ENCODE measurements at regions not wholly inside any gene's neighbourhood (a gene's known extent, or its start where the extent isn't known, plus 50 kb on each side); places are given as distances from the start of the nearest gene placed in this dataset.

DNA sequence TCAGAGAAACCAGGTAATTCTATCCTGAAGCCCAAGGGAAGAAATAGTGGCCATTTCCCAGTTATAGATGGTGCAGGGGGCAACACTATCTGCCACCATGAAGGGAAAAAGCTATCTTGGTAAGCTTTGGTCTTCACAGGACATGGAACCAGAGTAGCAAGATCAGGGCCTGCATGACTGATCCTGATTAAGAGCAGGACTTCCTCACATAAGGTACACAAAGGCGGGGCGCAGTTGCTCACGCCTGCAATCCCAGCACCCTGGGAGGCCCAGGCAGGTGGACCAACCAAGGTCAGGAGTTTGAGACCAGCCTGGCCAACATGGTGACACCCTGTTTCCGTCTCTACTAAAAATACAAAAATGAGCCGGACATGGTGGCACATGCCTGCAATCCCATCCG is 148.4 kb upstream of the USP9X start:
- Histone ChIP-seq H3K27ac (peak overlapping the region in 1 of 2 experiments; percentile 44; a peak in 3 of 6 replicates), H3K4me3 (no peak overlapping the region), H3K4me2 (no peak overlapping the region), H3K9me3 (no peaks in the 10 kb centered on the region), H3K4me1 (peaks cover 30% of the 10 kb centered on the region)
- ChIA-PET POLR2A (no interaction called here), CTCF (interaction anchor here (0.8 kb wide), 1 partner anchor 180 kb away, joined by 3 read pairs; no protein-coding TSS in a partner anchor)
- DNase-seq (ENCODE audit: low read depth in 1 of 2, low spot score in 1 of 2), result peak in 1 of 2 experiments; percentile 26
- TF ChIP-seq FOSL2 (IDR thresholded peaks at IDR 0.05) (no peak), FOSL2 (CRISPR knock-in tag; IDR thresholded peaks at IDR 0.05) (no peak), RARB (CRISPR knock-in tag; IDR thresholded peaks at IDR 0.05) (no peak), RAD21 (conservative IDR thresholded peaks at IDR 0.05 in 1 of 2, IDR thresholded peaks at IDR 0.05 in 1 of 2) (no peak), BCL3 (IDR thresholded peaks at IDR 0.05) (no peak), SREBF2 (IDR thresholded peaks at IDR 0.05) (no peak), POLR2A (IDR thresholded peaks at IDR 0.05; ENCODE audit: low read length) (no peak), GATA3 (IDR thresholded peaks at IDR 0.05; ENCODE audit: borderline replicate concordance) (no peak), ZC3H11A (IDR thresholded peaks at IDR 0.05) (no peak), HDAC2 (IDR thresholded peaks at IDR 0.05) (no peak), ZNF302 (CRISPR knock-in tag; IDR thresholded peaks at IDR 0.05) (no peak)
- TF ChIP-seq, protein P1, sequence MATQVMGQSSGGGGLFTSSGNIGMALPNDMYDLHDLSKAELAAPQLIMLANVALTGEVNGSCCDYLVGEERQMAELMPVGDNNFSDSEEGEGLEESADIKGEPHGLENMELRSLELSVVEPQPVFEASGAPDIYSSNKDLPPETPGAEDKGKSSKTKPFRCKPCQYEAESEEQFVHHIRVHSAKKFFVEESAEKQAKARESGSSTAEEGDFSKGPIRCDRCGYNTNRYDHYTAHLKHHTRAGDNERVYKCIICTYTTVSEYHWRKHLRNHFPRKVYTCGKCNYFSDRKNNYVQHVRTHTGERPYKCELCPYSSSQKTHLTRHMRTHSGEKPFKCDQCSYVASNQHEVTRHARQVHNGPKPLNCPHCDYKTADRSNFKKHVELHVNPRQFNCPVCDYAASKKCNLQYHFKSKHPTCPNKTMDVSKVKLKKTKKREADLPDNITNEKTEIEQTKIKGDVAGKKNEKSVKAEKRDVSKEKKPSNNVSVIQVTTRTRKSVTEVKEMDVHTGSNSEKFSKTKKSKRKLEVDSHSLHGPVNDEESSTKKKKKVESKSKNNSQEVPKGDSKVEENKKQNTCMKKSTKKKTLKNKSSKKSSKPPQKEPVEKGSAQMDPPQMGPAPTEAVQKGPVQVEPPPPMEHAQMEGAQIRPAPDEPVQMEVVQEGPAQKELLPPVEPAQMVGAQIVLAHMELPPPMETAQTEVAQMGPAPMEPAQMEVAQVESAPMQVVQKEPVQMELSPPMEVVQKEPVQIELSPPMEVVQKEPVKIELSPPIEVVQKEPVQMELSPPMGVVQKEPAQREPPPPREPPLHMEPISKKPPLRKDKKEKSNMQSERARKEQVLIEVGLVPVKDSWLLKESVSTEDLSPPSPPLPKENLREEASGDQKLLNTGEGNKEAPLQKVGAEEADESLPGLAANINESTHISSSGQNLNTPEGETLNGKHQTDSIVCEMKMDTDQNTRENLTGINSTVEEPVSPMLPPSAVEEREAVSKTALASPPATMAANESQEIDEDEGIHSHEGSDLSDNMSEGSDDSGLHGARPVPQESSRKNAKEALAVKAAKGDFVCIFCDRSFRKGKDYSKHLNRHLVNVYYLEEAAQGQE (IDR thresholded peaks at IDR 0.05), result no peak
- TF ChIP-seq, protein P2, sequence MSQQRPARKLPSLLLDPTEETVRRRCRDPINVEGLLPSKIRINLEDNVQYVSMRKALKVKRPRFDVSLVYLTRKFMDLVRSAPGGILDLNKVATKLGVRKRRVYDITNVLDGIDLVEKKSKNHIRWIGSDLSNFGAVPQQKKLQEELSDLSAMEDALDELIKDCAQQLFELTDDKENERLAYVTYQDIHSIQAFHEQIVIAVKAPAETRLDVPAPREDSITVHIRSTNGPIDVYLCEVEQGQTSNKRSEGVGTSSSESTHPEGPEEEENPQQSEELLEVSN (IDR thresholded peaks at IDR 0.05; ENCODE audit: borderline replicate concordance, low read depth), result no peak
- WGBS (ENCODE audit: missing lambda C conversion rate), result 100% methylated on average over 5 of the region's 6 CpGs
- FAIRE-seq, result no peak
- no peak for ATAC-seq

DNA sequence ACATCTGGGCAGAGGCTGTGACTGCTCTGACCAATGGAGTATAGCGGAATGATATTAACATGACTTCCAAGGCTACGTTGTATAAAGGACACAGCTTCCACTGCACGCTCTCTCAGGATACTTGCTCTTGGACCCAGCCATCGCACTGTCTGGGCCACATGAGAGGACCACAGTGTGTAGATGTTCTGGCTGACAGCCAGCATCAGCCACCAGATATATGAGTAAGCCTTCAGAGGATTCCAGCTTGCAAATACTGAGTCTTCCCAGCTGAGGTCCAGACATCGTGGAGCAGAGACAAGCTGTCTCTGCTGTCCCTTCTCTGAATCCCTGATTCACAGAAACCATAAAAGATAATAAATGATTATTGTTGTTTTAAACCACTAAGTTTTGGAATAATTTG is 146.8 kb upstream of the USP9X start:
- H3K27ac ChIP-seq, result peak overlapping the region in 1 of 2 experiments; percentile 57; a peak in 3 of 6 replicates

DNA sequence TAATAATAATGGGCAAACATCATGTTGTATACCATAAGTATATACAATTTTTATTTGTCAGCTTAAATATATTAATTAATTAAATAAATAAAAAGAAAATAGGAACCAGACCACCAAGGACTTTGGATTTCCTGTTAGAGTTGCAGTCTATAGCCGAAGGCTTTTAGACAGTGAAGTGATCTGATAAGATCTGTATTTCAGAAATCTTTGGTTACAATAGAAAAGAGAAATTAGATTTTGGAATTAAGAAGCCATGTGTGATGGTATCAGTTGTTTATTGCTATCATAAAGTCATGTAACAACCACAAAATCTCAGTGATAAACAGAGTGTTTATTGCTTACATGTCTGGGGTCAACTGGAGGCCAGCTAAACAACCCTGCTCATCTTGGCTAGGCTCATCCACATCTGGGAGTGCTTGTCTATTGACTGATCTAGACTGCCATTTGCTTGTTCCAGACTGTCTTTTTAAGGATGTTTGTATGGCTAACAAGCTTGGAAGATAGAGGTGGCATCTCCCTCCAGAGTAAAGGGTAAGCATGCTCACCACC is 142.1 kb upstream of the USP9X start:
- Histone ChIP-seq H3K4me3 (no peak overlapping the region), H3K27ac (peak overlapping the region; percentile 61 to 81; a peak in 4 of 6 replicates), H3K9me3 (no peaks in the 10 kb centered on the region), H3K4me2 (no peak overlapping the region), H3K4me1 (peaks cover 38% of the 10 kb centered on the region)
- WGBS (ENCODE audit: missing lambda C conversion rate), result 86% methylated on average over 1 of the region's 1 CpG
- ChIA-PET CTCF (no interaction called here), POLR2A (no interaction called here)
- FAIRE-seq (no peak), DNase-seq (ENCODE audit: low read depth in 1 of 2, low spot score in 1 of 2) (no peak), ATAC-seq (no peak)
- TF ChIP-seq POLR2A (IDR thresholded peaks at IDR 0.05; ENCODE audit: low read length), result no peak
- no peak for TF ChIP-seq HMGXB4 (CRISPR knock-in tag; IDR thresholded peaks at IDR 0.05; ENCODE audit: borderline replicate concordance)
- TF ChIP-seq FOXS1 (CRISPR knock-in tag; IDR thresholded peaks at IDR 0.05), result no peak
- TF ChIP-seq HOXA7 (CRISPR knock-in tag; IDR thresholded peaks at IDR 0.05), result no peak
- TF ChIP-seq, protein P3, sequence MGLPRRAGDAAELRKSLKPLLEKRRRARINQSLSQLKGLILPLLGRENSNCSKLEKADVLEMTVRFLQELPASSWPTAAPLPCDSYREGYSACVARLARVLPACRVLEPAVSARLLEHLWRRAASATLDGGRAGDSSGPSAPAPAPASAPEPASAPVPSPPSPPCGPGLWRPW (IDR thresholded peaks at IDR 0.05), result no peak
- no peak for TF ChIP-seq CHD2 (IDR thresholded peaks at IDR 0.05; ENCODE audit: low read length, partially characterized antibody)
- TF ChIP-seq, protein P4, sequence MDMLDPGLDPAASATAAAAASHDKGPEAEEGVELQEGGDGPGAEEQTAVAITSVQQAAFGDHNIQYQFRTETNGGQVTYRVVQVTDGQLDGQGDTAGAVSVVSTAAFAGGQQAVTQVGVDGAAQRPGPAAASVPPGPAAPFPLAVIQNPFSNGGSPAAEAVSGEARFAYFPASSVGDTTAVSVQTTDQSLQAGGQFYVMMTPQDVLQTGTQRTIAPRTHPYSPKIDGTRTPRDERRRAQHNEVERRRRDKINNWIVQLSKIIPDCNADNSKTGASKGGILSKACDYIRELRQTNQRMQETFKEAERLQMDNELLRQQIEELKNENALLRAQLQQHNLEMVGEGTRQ (IDR thresholded peaks at IDR 0.05), result no peak
- TF ChIP-seq NPAS2 (CRISPR knock-in tag; IDR thresholded peaks at IDR 0.05; ENCODE audit: borderline replicate concordance), result no peak
- no peak for TF ChIP-seq CBX8 (IDR thresholded peaks at IDR 0.05)
- TF ChIP-seq EP300 (IDR thresholded peaks at IDR 0.05), result no peak
- no peak for TF ChIP-seq HDAC2 (IDR thresholded peaks at IDR 0.05)
- TF ChIP-seq MYC (IDR thresholded peaks at IDR 0.05; ENCODE audit: borderline replicate concordance, low read length), result no peak
- TF ChIP-seq TP53 (CRISPR knock-in tag; IDR thresholded peaks at IDR 0.05), result no peak
- TF ChIP-seq EHF (CRISPR knock-in tag; IDR thresholded peaks at IDR 0.05), result no peak

More for the DNA sequence above, 146.8 kb upstream of the USP9X start:
- H3K9me3 ChIP-seq, result no peaks in the 10 kb centered on the region
- ChIA-PET POLR2A (no interaction called here), CTCF (no interaction called here)
- WGBS (ENCODE audit: missing lambda C conversion rate), result 64% methylated on average over 5 of the region's 5 CpGs
- DNase-seq (ENCODE audit: low read depth in 1 of 2, low spot score in 1 of 2) (peak in 1 of 2 experiments; percentile 27), FAIRE-seq (no peak), ATAC-seq (peak in 1 of 2 experiments; percentile 50; a peak in 3 of 6 replicates)
- H3K4me2 ChIP-seq, result peak overlapping the region; percentile 30; the same call in 1 of the 3 replicates
- no peak overlapping the region for H3K4me3 ChIP-seq
- peaks cover 24% of the 10 kb centered on the region for H3K4me1 ChIP-seq
- TF ChIP-seq, protein P3 (IDR thresholded peaks at IDR 0.05), result no peak
- TF ChIP-seq EP300 (IDR thresholded peaks at IDR 0.05) (no peak), JUN (IDR thresholded peaks at IDR 0.05) (no peak), SREBF2 (IDR thresholded peaks at IDR 0.05) (no peak), ESRRA (IDR thresholded peaks at IDR 0.05; ENCODE audit: borderline replicate concordance, low read length) (no peak)

All from A549 (cell line).